Skin of body (tissue), 1 donor: ENCODE measurements at regions not wholly inside any gene's neighbourhood (a gene's known extent, or its start where the extent isn't known, plus 50 kb on each side); places are given as distances from the start of the nearest gene placed in this dataset.

Source experiments
- DNase-seq: peaks from one replicate; lab custom pipeline; 2025; lab: John Stamatoyannopoulos, UW

- no peak for DNase-seq
These were observed 103.3 kb upstream of the BOD1 start for GRCh38 chr5:173719731-173720082.

DNA sequence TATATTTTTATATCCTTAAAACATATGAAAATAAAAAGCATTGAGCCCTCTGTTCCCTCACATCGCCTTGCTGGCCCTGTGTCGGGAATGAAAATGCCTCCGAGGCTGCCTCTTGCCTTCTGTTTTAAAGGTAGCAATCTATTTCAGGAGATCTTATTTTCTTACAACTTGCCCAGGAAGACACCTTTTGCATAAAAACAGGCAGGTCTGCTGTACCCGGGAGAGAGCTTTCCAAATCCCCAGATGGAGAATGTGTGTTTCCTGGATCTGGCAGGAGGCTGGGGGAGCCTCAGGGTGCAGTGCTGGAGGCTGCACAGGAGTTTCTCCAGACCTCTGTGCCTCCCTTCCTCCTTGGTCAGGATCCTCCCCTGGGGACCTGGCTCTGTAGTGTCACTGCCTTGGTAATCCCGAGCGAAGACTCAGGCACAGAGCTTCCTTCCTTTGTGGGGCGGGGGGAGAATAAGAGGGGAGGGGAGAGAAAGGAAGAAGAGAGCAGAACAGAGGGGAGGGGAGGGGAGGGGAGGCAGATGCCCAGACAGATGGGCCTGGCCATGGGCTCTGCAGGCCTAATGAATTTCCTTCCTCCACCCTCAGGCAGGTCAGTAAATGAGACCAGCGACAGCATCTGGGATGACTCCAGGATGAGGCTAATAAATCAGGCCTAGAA, 104.0 kb upstream of the BOD1 start:
- no peak for DNase-seq

DNA sequence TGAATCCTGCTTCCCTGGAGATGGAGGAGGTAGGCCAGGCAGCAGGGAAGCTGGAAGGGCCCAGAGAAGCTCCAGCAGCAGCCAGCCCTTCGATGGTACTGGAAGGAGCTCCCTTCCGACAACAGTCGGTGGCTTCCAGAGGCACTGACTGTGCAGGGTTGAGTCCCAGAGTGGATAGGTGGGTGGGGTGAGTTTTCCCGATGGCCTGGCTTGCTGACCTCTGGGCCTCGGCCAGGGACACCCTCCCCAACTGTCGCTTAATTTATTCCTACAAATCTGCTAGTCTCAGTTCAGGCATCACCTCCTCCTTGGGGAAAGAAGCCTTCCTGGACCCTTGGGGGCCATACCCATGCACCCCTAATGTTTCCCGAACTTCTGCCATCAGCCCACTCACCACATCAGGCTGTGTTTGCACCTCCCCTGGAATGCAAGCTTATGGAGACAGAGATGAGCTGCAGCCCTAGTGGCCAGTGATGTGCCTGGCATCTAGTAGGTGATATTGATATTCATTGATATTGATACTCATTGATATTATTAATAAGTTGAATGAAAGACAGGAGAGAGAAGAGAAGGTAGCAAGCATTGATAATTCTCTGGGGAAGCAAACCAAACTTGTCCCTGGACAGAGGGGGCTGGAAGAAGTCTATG, 104.6 kb upstream of the BOD1 start:
- DNase-seq = no peak

DNA sequence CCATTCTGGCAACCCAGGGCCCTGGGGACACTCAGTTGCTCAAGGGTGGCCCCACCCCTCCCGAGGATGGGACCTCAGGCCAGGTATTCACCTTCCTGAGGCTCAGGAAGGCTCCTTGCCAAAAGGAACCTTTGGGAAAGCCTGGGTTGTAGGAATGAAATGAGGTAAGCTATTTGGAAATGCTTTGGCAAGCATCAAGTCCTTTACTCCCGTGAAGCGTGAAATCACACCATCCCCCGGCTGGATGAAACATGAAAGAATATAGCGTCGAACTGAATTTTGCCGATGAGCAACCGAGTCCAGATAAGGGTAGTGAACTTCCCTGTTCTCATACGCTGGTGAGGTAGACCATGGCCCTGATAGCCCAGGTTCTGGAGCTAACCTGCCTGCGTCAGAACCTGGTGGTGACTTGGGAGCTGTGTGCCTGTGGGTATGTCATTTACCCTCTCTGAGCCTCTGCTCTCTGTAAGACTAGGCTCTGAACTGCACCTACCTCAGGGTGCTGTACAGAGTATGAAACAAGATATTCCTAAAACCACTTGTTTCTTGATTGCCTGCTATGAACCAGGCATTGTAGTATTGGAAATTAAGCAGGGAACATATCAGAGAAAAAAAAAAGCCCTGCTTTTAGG, 105.3 kb upstream of the BOD1 start:
- no peak for DNase-seq

DNA sequence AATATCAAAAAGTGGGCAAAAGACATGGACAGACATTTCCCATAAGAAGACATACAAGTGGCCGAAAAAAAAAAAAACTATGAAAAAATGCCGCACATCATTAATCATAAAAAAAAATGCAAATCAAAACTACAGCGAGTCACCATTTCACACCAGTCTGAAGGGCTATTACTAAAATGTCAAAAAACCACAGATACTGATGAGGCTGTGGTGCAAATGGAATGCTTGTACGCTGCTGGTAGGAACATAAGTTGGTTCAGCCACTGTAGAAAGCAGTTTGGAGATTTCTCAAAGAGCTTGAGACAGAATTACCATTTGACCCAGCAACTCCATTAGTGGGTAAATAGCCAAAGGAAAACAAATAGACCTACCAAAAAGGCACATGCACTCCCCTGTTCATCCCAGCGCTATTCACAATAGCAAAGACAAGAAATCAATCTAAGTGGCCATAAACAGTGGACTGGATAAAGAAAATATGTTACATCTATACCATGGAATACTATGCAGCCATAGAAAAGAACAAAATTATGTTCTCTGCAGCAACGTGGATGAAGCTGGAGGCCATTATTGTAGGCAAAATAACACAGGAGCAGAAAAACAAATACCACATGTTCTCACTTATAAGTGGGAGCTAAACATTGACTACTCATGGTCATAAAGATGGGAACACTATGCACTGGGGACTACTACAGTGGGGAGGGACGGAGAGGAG, 110.6 kb upstream of the BOD1 start:
- no peak for DNase-seq

- DNase-seq = no peak
These were observed 111.7 kb upstream of the BOD1 start for GRCh38 chr5:173727839-173728778.

DNA sequence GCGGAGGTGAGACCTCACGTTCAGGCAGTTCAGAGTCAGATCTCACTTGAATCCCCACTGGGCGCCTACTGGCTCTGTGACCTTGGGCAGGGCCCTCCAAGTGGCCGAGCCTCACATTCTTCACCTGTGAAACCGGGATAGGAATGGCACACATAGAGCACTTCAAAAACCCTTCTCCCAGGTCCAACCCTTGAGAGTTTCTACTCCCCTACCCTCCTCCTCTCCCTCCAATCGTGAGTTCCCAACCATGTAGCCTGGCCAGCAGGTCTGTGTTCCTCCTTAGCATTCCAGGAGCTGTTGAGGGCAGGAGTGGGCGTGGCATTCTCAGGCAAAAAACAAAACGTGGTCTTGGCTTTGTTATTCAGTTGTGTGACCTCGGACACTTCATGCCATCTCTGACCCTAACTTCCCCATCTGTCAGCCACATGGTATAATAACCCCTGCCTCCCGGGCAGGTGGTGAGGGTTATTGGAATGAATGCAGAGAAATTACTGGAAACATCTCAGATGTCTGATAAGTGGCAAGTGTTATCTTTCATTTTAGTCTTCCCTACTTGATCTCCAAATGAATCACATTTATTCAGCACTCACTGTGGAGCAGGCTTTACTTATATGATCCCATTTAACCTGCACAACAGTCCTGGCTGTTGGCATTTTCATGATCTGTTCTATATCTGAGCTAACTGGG, 112.8 kb upstream of the BOD1 start:
- no peak for DNase-seq

GRCh38 chr5:173730632-173731298, 114.3 kb upstream of the BOD1 start:
- DNase-seq = no peak

DNA sequence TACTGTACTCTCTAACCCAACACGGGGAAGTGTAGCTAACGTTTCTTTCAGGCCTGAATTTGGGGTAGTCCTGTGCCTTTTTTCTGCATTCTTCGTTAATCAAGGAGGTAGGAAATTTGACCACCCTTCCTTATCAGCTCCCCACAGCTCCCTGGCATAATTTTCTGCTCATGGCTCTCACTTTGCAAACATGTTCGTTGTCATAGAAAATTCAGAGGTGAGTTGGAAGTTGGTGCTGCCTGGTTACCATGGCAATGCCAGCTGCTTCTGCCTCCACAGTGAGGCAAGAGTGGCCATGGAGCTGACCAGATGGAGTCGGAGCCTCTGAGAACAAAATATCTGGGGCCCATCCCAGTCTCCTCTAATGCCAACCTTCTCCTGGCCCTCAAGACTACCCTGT, 116.6 kb upstream of the BOD1 start:
- DNase-seq = no peak

DNA sequence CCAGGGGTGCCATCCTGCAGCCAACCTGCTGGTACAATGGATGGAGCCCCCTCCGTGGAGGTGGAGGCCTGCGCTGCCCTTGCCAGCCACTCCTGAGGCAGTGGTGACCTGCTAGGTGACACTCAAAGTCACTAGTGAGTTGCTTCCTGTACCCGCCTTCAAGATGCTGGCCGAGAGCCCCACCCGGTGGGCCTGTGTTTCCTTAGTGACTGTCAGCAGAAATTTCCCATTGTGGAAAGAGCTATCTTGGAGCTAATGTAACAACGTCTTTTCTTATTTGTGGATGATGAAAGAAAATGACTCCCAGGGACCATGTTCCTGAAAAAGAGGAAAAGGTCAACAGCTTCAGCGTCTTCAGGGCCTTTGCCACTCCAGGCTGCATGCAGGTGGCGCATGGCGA, 117.0 kb upstream of the BOD1 start:
- no peak for DNase-seq

- no peak for DNase-seq
These were observed 117.5 kb upstream of the BOD1 start for GRCh38 chr5:173733831-173734501.

DNA sequence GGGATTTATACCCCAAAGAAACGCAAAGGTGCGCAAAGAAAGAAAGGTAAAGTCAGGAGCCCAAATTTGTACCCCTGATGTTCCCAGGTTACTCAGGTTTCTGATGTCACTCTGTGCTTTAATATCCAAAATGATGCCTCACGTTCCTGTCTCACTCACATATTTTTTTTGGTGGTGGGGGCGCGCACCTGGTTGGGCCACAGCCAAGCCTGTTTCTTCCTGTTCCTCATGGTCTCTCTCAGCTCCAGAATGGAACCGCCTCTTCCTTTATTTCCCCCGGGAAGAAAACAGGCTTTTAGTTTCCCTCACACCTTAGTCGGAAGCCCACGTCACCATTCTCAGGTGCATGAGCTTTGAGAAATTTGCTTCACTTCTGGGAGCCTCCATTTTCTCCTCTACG, 118.3 kb upstream of the BOD1 start:
- no peak for DNase-seq

- no peak for DNase-seq
These were observed 118.7 kb upstream of the BOD1 start for GRCh38 chr5:173735184-173735583.

GRCh38 chr5:173735691-173736090, 119.2 kb upstream of the BOD1 start:
- no peak for DNase-seq

- no peak for DNase-seq
These were observed 119.9 kb upstream of the BOD1 start for GRCh38 chr5:173736374-173736773.

- no peak for DNase-seq
These were observed 120.5 kb upstream of the BOD1 start for GRCh38 chr5:173736923-173737412.

DNA sequence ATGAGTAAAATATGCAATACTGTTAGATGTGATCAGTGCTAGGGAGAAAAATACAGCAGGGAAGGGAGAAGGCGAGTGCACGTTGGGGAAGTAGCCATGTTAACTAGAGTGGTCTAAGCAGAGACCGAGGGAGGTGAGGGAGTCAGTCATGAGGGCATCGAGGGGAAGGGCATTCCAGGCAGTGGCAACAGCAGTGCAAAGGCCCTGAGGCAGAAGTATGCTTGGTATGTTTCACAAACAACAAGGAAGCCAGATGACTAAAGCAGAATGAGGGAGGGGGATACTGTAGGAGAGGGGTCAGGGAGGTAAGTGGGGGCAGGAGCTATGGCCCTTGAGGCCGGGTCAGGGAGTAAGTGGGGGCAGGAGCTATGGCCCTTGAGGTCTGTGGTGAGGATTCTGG, 123.3 kb upstream of the BOD1 start:
- DNase-seq = no peak

- DNase-seq = no peak
These were observed 124.0 kb upstream of the BOD1 start for GRCh38 chr5:173740400-173740799.

GRCh38 chr5:173741087-173741486, 124.6 kb upstream of the BOD1 start:
- DNase-seq = no peak
